ENCODE measurements at regions not wholly inside any gene's neighbourhood (a gene's known extent, or its start where the extent isn't known, plus 50 kb on each side); places are given as distances from the start of the nearest gene placed in this dataset.

DNA sequence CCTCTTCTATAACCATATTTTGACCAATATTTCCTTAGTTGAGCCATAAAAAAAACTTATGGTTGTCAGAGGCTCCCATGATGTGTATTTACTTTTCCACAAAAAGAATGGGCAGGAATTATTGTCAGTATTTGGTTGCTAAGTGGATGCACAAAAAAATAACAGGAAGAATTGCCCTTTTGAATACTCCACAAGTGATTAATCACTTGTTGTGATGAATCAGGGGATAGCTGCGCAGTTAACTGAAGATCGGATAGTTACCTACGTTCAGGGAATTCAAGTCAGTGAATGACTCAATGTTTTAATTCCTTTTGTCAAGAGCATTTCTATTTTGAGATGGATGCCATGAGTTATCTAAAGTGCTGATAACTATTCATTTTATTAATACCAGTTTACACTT lies 785.2 kb upstream of the B3GALT2 start:
- ATAC-seq = peak in 1 of 2 donors; percentile 87
- intact Hi-C loops (cut with DNase I) = loop anchor here in 1 of 2 donors (5.0 kb wide), 1 partner anchor 96 kb away; no protein-coding TSS in a partner anchor
- no peak for DNase-seq

GRCh38 chr1:193960499-193960898 lies 774.1 kb upstream of the B3GALT2 start:
- DNase-seq = no peak
- ATAC-seq = peak; percentile 78 to 84
- intact Hi-C loops (cut with DNase I) = loop anchor here in 1 of 2 donors (10.0 kb wide), 1 partner anchor 776 kb away; the partner anchor contains the start of gene B3GALT2

- ATAC-seq = peak; percentile 39 to 56
- intact Hi-C loops (cut with DNase I) = loop anchor here in 1 of 2 donors (10.0 kb wide), 1 partner anchor 775 kb away; the partner anchor contains the start of gene B3GALT2
- no peak for DNase-seq
These were observed 773.6 kb upstream of the B3GALT2 start for GRCh38 chr1:193960040-193960439.

- intact Hi-C loops (cut with DNase I) = no loop called here
- no peak for DNase-seq
- no peak for ATAC-seq
These were observed 771.2 kb upstream of the B3GALT2 start for GRCh38 chr1:193957556-193958095.

DNA sequence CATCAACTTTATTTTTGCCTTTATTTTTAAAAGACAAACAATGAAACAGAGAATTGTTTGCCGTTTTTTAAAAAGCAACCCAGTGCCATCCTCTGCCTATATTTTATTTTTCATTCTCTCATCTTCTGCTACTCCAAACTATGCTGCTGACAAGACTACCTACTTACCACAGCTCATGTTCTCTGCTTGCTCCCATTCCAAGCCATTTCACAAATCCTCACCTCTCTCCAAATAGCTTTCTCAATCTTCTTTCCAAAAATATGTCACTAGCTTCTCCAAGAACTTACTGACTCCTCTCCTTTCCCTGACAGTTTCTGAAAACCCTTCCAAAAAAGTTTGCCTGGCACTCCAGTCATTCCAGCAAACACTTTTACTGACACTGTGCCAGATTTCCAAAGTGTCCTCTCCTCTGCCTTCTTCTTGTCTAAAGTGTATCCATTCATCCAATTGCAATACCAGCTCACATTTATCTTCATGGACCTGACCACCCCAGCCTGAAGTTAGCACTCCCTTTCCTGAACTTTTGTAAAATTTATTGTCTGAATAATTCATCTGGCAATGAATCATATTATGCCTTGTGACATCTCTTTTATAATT lies 766.5 kb upstream of the B3GALT2 start:
- intact Hi-C loops (cut with DNase I) = no loop called here
- DNase-seq (no peak), ATAC-seq (peak; percentile 85 to 92)

- ATAC-seq = peak in 1 of 2 donors; percentile 48
- intact Hi-C loops (cut with DNase I) = no loop called here
These were observed 765.6 kb upstream of the B3GALT2 start for GRCh38 chr1:193951984-193952383.

GRCh38 chr1:193944454-193944853 lies 758.0 kb upstream of the B3GALT2 start:
- DNase-seq (no peak), ATAC-seq (no peak)
- intact Hi-C loops (cut with DNase I) = no loop called here

More at GRCh38 chr1:193951984-193952383, 765.6 kb upstream of the B3GALT2 start:
- DNase-seq = no peak

- intact Hi-C loops (cut with DNase I) = no loop called here
- DNase-seq (no peak), ATAC-seq (no peak)
These were observed 753.8 kb upstream of the B3GALT2 start for GRCh38 chr1:193940176-193940575.

- no peak for ATAC-seq
- DNase-seq = no peak
- intact Hi-C loops (cut with DNase I) = no loop called here
These were observed 753.2 kb upstream of the B3GALT2 start for GRCh38 chr1:193939585-193939984.

- intact Hi-C loops (cut with DNase I) = no loop called here
- DNase-seq = no peak
These were observed 750.9 kb upstream of the B3GALT2 start for GRCh38 chr1:193937308-193937707.

GRCh38 chr1:193932979-193933378 lies 746.6 kb upstream of the B3GALT2 start:
- intact Hi-C loops (cut with DNase I) = no loop called here
- DNase-seq (no peak), ATAC-seq (no peak)

More at GRCh38 chr1:193937308-193937707, 750.9 kb upstream of the B3GALT2 start:
- ATAC-seq = no peak

GRCh38 chr1:193931356-193931755 lies 744.9 kb upstream of the B3GALT2 start:
- no peak for ATAC-seq
- DNase-seq = no peak
- intact Hi-C loops (cut with DNase I) = no loop called here

DNA sequence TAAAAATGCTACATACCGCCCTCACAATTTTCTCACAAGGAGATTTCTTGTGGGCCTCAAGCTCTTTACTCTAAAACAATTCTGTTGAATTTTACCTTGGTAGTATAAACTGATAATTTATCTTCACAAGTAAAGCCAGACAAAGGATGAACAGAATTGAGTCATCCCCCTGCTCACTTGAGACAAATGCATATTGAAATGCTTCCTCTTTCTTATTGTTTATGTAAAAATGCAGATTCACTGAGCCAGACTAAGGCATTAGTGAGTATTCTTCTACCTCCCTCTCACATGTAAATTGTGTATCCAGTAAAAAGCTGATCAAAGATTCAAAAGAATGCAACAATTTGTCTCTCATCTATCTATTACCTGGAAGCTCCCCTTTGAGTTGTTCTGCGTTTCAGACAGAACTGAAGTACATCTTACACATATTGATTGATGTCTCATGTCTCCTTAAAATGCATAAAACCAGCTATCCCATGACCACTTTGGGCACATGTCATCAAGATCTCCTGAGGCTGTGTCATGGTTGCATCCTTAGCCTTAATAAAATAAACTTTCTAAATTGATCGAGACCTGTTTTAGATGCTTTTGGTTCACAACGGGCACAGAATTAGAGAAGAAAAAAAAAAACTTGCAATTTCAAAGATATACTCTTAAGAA lies 743.1 kb upstream of the B3GALT2 start:
- intact Hi-C loops (cut with DNase I) = no loop called here
- ATAC-seq (no peak), DNase-seq (no peak)

- DNase-seq (no peak), ATAC-seq (no peak)
- intact Hi-C loops (cut with DNase I) = no loop called here
These were observed 741.1 kb upstream of the B3GALT2 start for GRCh38 chr1:193927550-193927949.

- ATAC-seq = peak in 1 of 2 donors; percentile 72
- DNase-seq = no peak
- intact Hi-C loops (cut with DNase I) = no loop called here
These were observed 740.5 kb upstream of the B3GALT2 start for GRCh38 chr1:193926956-193927355.

DNA sequence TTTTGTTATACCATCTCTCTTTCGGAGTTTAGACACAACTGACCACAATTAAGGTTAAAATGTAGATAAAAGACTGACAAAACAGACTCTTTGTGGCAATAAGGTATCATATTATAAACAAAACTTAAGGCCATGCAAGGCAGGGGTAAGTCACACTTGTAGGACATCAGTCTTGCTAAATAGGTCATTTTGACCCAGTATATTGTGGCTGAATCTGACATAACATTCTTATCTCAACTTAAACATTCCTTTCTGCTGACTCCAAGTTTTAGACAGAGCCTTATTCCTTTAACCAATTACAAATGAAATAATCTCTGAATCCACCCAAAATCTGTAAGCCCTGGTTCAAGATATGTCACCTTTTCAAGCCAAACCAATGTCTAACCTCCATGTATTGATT lies 733.4 kb upstream of the B3GALT2 start:
- intact Hi-C loops (cut with DNase I) = no loop called here
- ATAC-seq (no peak), DNase-seq (no peak)

DNA sequence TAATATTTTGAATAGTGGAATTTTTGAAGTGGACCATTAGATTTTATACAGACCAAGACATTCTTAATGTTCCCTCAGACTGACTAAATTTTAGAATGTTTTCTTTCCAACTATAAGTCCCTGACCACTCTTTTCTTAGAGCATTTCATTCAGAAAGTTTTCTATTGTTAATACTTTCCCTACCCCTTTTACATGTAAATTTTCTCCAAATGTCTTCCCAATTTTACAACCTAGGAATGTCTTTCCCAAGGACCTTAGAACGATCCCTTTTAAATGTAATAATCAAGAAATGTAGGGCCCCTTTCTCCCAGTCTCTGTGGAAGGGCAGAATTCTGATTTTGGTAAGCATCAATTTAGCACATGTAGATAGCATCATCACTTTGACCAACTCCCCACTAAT lies 730.0 kb upstream of the B3GALT2 start:
- DNase-seq = no peak
- ATAC-seq = no peak
- intact Hi-C loops (cut with DNase I) = no loop called here

DNA sequence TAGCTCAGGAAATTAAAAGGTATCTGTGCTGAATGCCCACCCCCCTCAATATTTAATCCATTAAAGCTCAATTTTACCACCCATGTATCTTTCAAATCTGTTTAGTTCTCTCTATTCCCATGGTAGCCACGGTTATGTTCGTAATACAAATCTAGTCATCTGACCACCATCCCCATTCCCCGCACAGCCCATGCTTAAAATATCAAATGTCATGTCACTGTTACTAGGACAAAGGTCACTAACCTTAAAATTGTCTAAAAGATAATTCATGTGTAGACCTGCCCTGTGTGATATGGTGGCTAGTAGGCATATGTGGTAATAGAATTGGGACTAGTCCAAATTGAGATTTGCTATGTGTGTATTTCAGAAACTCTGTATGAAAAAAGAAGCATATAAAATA lies 728.5 kb upstream of the B3GALT2 start:
- DNase-seq = no peak
- intact Hi-C loops (cut with DNase I) = no loop called here
- ATAC-seq = no peak

GRCh38 chr1:193909406-193910082 lies 723.1 kb upstream of the B3GALT2 start:
- intact Hi-C loops (cut with DNase I) = no loop called here
- ATAC-seq (no peak), DNase-seq (no peak)

Measured in left cardiac atrium (tissue), 4 donors.